MCF 10A (cell line): ENCODE measurements at regions not wholly inside any gene's neighbourhood (a gene's known extent, or its start where the extent isn't known, plus 50 kb on each side); places are given as distances from the start of the nearest gene placed in this dataset.

Experiments used
- BruUV-seq: library from RNA; stranded (reverse); fragments of 400-500 nt; replicated peaks from 2 replicates; lab custom pipeline; 2021; lab: Mats Ljungman, UMichigan
- CTCF ChIA-PET: fragments of 300-600 bp; sonication (Branson Sonifier 250); formaldehyde crosslinking; extraction: SDS; loops from one replicate; lab custom pipeline; 2021; ENCODE audit warnings: antibody characterized with exemption, inconsistent platforms; lab: Yijun Ruan, JAX
- POLR2A ChIA-PET: fragments of 300-600, 350-650 bp; sonication (Branson Sonifier 250); formaldehyde crosslinking; extraction: SDS; loops from one replicate; lab custom pipeline; 2020; ENCODE audit warnings: antibody characterized with exemption, inconsistent platforms; lab: Yijun Ruan, JAX
- DNase-seq: peaks from one replicate; pipeline ENCODE4 v3.0.0-alpha.2; 2018; ENCODE audit not compliant: unreplicated experiment
- H3K27ac Mint-ChIP-seq: one replicate; pipeline ENCODE4 v1.8.0; 2022; ENCODE audit warnings: mild to moderate bottlenecking, low read depth, mixed read lengths; ENCODE audit not compliant: unreplicated experiment
- H3K27me3 Mint-ChIP-seq: one replicate; pipeline ENCODE4 v1.8.0; 2022; ENCODE audit warnings: mixed read lengths; ENCODE audit not compliant: insufficient read depth, unreplicated experiment
- H3K36me3 Mint-ChIP-seq: one replicate; pipeline ENCODE4 v1.8.0; 2022; ENCODE audit warnings: mild to moderate bottlenecking, moderate library complexity, mixed read lengths; ENCODE audit not compliant: insufficient read depth, unreplicated experiment
- H3K4me1 Mint-ChIP-seq: one replicate; pipeline ENCODE4 v1.8.0; 2022; ENCODE audit warnings: mixed read lengths; ENCODE audit not compliant: insufficient read depth, unreplicated experiment
- H3K4me3 Mint-ChIP-seq: one replicate; pipeline ENCODE4 v1.8.0; 2022; ENCODE audit warnings: mild to moderate bottlenecking, moderate library complexity, mixed read lengths; ENCODE audit not compliant: unreplicated experiment
- H3K9me3 Mint-ChIP-seq: one replicate; pipeline ENCODE4 v1.8.0; 2022; ENCODE audit warnings: mixed read lengths; ENCODE audit not compliant: unreplicated experiment
- intact Hi-C: fragments of 100-400 bp; cut with micrococcal nuclease; formaldehyde crosslinking; loops from 2 replicates; pipeline ENCODE4 v1.14.1; 2022
- TF ChIP-seq, protein P1 (sequence below): fragments of 200-600 bp; IDR thresholded peaks from one replicate; pipeline ENCODE4 v1.8.0; 2022; ENCODE audit warnings: antibody characterized with exemption, mild to moderate bottlenecking; ENCODE audit not compliant: unreplicated experiment

DNA sequence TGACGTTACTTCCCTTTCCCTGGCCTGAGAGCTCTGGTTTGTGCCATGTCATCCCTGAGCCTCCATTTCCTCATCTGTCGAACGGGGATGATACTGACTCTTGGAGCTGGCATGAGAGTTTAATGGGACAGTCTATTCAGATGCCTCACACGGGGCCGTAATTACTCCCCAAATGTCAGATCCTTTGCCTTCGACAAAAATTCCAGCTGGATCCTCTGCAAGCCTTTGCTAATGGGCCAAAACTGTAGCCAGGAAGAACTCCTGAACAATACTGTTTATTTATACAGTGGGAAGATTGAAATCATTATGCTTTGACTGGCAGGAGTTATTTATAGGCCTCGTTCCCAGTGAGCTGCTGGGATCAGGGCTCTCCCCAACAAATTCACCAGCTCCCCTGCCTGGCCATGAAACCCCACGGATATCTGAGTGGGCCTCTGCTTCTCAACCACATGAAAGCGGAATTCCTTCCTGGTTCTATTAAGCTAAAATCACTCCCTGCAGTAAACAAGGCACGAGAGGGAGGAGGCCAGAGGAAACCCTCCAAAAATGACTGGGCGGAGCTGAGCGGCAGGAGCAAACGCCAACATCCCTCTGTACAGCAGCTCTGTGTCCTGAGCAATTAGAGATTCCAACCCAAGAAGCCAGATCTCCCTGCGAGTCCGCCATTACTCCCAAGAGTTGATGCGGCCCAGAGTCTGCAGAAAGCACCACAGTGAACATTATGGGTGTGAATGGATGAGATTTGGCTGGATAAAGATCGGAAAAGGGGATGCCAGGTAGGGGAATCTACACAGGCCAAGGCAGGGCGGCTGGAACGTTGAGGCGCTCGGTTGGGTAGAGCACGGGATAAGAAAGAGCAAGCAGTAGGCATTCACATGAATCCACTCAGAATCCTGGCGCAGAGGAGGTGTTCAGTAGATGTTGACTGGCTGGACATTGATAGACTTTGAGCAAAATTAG is 326.1 kb downstream of the BCL11B start:
- TF ChIP-seq, protein P1, sequence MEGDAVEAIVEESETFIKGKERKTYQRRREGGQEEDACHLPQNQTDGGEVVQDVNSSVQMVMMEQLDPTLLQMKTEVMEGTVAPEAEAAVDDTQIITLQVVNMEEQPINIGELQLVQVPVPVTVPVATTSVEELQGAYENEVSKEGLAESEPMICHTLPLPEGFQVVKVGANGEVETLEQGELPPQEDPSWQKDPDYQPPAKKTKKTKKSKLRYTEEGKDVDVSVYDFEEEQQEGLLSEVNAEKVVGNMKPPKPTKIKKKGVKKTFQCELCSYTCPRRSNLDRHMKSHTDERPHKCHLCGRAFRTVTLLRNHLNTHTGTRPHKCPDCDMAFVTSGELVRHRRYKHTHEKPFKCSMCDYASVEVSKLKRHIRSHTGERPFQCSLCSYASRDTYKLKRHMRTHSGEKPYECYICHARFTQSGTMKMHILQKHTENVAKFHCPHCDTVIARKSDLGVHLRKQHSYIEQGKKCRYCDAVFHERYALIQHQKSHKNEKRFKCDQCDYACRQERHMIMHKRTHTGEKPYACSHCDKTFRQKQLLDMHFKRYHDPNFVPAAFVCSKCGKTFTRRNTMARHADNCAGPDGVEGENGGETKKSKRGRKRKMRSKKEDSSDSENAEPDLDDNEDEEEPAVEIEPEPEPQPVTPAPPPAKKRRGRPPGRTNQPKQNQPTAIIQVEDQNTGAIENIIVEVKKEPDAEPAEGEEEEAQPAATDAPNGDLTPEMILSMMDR: no peak
- no TSS peak for BruUV-seq
- H3K27ac Mint-ChIP-seq: no peak overlapping the region
- ChIA-PET POLR2A (interaction anchor here (0.5 kb wide), 1 partner anchor 132 kb away, joined by 3 read pairs; no protein-coding TSS in a partner anchor), CTCF (interaction anchor here (0.6 kb wide), 1 partner anchor 1177 kb away, joined by 3 read pairs; no protein-coding TSS in a partner anchor)
- no peaks in the 10 kb centered on the region for H3K9me3 Mint-ChIP-seq
- intact Hi-C loops: no loop called here
- no peaks in the 10 kb centered on the region for H3K27me3 Mint-ChIP-seq
- peaks cover 8% of the 10 kb centered on the region for H3K4me1 Mint-ChIP-seq
- no peak overlapping the region for H3K4me3 Mint-ChIP-seq
- DNase-seq: no peak
- H3K36me3 Mint-ChIP-seq: no peaks in the 10 kb centered on the region

DNA sequence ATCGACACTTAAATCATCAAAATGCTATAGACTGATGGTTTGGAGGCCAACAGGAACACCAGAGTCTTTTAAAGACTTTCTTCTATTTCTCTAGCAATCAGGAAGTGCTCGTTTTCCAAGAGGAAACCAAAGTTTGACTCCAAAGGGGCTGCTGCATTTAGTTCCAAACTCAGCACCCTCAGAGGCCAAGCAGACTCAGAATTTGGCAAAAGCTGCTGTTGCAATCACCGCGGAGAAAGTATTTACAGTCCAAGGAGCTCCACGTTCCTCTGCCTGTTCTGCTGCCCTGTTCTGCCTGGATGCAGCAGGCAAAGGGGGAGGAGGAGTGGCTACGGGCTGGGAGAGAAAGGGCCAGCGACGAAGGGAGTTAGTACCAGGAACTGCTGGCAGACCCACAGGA is 325.1 kb downstream of the BCL11B start:
- intact Hi-C loops: no loop called here
- H3K27ac Mint-ChIP-seq: no peak overlapping the region

DNA sequence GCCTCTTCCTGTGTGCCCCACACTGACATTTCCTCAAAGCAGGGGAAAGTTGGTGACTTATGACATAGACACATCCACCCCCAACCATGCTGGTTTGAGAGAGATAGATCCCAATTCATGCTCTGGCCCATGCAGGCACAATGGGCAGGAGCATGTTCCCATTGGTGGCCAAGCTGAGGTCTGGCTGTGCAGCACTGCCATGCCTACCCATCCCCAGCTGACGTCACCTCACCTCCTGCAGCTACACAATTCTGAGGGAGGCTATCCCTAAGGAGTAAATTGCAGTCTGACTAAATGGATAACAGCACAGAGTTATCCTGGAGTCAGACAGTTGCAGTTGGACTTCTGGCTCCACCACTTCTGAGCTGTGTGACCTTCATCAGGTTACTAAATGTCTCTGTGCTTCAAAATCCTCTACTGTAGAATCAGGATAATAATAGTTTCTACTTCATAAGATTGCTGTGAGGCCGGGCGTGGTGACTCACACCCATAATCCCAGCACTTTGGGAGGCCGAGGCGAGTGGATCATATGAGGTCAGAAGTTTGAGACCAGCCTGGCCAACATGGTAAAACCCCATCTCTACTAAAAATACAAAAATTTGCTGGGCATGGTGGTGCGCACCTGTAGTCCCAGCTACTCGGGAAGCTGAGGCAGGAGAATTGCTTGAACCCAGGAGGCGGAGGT is 323.9 kb downstream of the BCL11B start:
- Mint-ChIP-seq H3K4me3 (no peak overlapping the region), H3K4me1 (peaks cover 15% of the 10 kb centered on the region), H3K9me3 (no peaks in the 10 kb centered on the region), H3K27me3 (no peaks in the 10 kb centered on the region), H3K27ac (no peak overlapping the region), H3K36me3 (no peaks in the 10 kb centered on the region)
- intact Hi-C loops: no loop called here
- TF ChIP-seq, protein P1: no peak
- CTCF ChIA-PET: interaction anchor here (0.6 to 1.0 kb wide), 2 partner anchors 13 to 469 kb away, joined by 3 to 6 read pairs; no protein-coding TSS in a partner anchor
- POLR2A ChIA-PET: no interaction called here
- no TSS peak for BruUV-seq
- DNase-seq: no peak

More for the DNA sequence above, 325.1 kb downstream of the BCL11B start:
- Mint-ChIP-seq H3K4me3 (no peak overlapping the region), H3K27me3 (no peaks in the 10 kb centered on the region), H3K9me3 (no peaks in the 10 kb centered on the region), H3K36me3 (no peaks in the 10 kb centered on the region), H3K4me1 (peaks cover 8% of the 10 kb centered on the region)
- ChIA-PET CTCF (no interaction called here), POLR2A (interaction anchor here (0.7 kb wide), 1 partner anchor 228 kb away, joined by 3 read pairs; no protein-coding TSS in a partner anchor)
- BruUV-seq: no TSS peak
- no peak for DNase-seq
- TF ChIP-seq, protein P1: no peak

DNA sequence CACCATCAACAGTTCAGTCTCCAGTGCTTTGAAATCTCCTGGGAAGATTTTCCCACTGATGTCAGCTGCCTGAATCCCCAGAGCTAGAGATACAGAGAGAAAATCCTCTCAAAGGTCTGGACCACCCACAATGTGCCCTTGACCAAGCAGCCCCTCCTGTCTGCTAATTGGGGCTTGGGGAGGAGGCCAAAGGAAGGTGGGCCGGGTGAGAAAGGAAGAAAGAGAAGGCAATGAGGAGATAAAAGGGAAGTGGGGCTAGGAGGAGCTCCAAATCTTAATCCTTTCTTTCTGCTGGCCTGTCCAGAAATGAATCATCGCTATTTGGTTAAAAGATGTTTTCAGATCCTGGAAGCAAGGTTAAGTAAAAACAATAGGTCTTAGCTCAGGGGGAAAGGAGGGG is 322.9 kb downstream of the BCL11B start:
- ChIA-PET CTCF (interaction anchor here (0.6 to 1.0 kb wide), 3 partner anchors 11 to 468 kb away, joined by 3 to 6 read pairs (median 3); no protein-coding TSS in a partner anchor), POLR2A (interaction anchor here (0.8 to 1.8 kb wide), 2 partner anchors 42 to 694 kb away, joined by 4 to 8 read pairs; no protein-coding TSS in a partner anchor)
- Mint-ChIP-seq H3K9me3 (no peaks in the 10 kb centered on the region), H3K4me3 (no peak overlapping the region), H3K36me3 (no peaks in the 10 kb centered on the region), H3K27ac (no peak overlapping the region), H3K27me3 (no peaks in the 10 kb centered on the region), H3K4me1 (peaks cover 25% of the 10 kb centered on the region)
- TF ChIP-seq, protein P1: no peak
- intact Hi-C loops: no loop called here
- BruUV-seq: no TSS peak
- DNase-seq: no peak
